Ecto neural progenitor cell (in vitro differentiated cells): ENCODE measurements at regions not wholly inside any gene's neighbourhood (a gene's known extent, or its start where the extent isn't known, plus 50 kb on each side); places are given as distances from the start of the nearest gene placed in this dataset.

ENCODE experiments used
- DNase-seq: peaks from one replicate; pipeline ENCODE4 v3.0.0-alpha.2; 2018; ENCODE audit warnings: low spot score

DNA sequence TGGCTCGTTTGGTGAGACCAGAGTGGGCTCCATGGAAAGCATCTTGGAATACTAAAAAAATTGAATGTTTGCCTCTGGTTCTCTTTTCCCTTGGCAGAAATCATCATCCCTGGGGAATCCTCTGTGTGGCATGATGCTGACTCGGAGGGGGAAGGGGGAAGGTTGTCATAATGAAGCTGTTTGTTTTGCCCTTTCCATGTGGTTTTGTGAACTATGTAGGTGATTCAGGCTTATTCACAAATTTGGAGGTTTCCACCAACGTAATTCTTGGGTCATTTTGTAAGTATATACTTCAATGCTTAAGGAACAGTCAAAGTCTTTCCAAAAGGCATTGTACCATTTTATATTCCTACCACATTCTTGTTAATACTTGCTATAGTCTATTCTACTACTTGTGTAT is 754.0 kb upstream of the FAT3 start:
- no peak for DNase-seq

- DNase-seq: no peak
Measured at GRCh38 chr11:91459840-91460239, 764.8 kb upstream of the FAT3 start.

- no peak for DNase-seq
Measured at GRCh38 chr11:91446267-91446666, 778.4 kb upstream of the FAT3 start.

- no peak for DNase-seq
Measured at GRCh38 chr11:91435694-91436395, 788.8 kb upstream of the FAT3 start.

DNA sequence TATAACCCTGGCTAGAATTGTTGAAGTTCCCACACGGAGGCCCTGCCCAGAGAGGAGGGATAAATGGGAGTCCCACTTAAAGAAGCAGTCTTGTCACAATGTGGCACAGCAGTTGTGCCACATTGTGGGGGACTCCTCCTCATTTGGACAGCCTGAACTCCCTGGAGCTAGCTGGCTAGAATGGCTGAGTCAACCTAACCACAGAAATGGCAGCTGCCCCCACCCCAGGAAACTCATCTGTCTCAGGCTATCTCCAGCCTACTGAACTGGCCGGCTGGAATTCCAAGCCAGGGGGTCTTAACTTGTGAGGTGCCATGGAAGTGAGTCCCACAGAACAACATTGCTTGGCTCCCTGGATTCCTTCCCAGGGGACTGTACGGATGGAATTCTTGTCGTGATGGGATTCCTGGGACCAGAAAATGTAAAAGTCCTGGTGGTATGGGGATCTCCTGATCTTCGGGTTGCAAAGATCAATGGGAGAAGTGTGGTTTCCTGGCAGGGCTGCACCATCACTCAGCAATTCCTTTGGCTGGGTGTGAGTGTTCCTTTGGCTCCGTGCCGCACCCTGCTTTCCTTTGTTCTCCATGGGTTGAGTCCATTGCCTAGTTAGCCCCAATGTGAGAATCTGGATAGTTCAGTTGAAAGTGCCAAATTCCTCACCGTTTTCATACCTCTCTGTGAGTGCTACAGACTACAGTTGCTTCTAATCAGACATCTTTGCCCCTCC is 791.2 kb upstream of the FAT3 start:
- no peak for DNase-seq

- DNase-seq: no peak
Measured at GRCh38 chr11:91421641-91422040, 803.0 kb upstream of the FAT3 start.

DNA sequence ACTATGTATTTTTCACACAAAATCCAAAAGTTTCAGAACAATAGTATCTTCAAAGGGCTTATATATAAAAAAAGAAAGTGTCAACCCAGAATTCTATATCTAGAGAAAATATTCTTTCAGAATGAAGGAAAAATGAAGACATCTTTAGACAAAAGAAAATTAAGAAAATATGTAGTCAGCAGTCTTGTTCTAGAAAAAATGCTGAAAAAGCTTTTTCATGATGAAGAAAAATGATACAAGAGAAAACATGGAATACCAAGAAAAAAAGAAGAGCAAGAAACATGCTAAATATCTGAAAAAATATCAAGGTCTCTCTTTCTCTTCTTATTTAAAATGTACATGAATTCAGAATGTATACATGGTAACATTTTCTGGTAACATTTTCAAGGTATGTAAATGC is 816.8 kb upstream of the FAT3 start:
- DNase-seq: no peak

DNA sequence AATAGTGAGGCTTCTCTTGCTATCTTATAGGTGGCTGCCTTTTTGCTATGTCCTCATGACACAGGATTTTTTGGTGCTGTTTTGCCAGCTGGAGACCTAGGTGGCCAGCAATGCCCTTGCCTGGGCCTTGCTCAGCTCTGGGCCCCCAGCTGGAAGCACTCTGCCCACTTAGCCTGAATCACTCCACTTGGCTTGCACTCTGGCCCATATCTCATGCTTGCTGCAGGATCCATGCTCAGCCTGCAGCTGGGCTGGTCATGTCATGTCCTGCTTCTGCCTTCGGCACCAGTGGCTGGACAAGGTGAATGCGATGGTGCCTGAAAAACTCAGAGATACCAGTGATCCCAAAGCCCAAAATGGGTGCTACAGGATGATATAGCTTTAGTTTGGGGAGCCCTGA is 818.6 kb upstream of the FAT3 start:
- DNase-seq: no peak

- no peak for DNase-seq
Measured at GRCh38 chr11:91404344-91404743, 820.3 kb upstream of the FAT3 start.

GRCh38 chr11:91397134-91397468 is 827.5 kb upstream of the FAT3 start:
- DNase-seq: no peak

- no peak for DNase-seq
Measured at GRCh38 chr11:91396236-91397133, 828.1 kb upstream of the FAT3 start.

DNA sequence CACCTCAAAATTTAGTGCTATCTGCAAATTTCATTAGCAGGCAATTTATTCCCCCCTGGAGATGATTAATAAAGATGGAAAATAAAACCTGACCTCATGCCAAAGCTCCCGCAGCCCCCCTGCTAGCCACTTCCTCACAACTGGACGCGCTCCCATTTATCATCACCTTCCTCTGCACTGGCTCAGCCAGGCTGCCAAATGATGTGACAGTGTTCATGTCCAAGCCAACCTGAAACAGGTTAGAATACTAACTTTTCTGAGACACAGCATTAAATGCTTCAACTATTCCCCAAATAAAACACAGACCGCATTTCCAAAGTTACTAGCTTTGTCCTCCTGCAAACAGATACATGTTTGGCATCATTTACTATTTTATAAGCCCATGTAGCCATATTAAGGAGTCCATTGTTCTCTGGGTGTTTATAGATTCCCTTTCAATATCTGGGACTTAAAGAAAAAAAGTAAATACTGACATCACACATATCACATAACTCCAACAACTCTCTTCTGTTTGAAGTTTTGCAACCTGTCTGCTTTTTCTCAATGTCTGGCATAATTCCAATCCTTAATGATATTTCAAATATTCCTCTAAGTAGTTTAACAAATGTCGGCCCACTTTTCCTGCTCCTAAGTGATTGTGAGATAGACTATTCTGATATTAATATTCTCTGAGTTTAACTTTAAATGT is 829.7 kb upstream of the FAT3 start:
- no peak for DNase-seq

- no peak for DNase-seq
Measured at GRCh38 chr11:91394073-91394726, 830.4 kb upstream of the FAT3 start.

DNA sequence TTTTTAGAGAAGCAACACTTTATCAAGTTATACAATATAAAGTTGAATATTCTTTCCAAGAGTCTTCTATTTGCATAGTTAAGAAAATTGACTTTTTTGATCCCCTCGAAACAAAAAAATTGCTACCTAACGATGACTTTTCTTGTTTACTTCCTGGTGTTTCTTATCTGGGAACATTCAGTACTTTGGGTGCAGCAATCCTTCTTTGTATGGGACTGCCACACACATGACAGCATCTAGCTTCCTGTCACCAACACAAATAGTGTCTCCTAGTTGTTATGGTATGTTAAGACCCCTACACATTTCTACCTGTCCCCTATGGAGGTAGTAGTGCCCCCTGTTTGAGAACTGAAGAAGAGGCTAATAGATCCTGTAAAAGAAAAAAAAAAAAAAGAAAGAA is 841.7 kb upstream of the FAT3 start:
- DNase-seq: no peak

GRCh38 chr11:91374794-91375193 is 849.8 kb upstream of the FAT3 start:
- no peak for DNase-seq

GRCh38 chr11:91373497-91373896 is 851.1 kb upstream of the FAT3 start:
- no peak for DNase-seq

DNA sequence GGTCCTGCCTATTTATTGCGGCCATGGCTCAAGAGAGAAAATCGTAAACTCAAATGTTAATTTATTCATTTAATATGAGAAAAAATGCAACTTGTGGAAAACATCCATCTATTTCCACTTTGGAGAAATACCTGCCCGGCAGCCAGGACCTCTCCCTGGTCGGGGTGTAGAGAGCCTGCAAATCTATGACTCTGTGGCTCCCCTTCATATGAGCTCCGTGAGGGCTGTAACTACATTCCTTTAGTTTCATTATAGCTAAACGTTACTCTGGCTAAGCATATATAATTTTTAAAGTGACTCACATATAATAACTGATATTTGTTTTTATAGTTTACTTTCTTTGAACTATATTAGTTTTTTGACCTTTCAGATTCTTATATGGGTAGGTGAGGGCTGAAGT is 857.8 kb upstream of the FAT3 start:
- no peak for DNase-seq

GRCh38 chr11:91365986-91366585 is 858.5 kb upstream of the FAT3 start:
- no peak for DNase-seq

- DNase-seq: no peak
Measured at GRCh38 chr11:91350931-91351330, 873.7 kb upstream of the FAT3 start.

DNA sequence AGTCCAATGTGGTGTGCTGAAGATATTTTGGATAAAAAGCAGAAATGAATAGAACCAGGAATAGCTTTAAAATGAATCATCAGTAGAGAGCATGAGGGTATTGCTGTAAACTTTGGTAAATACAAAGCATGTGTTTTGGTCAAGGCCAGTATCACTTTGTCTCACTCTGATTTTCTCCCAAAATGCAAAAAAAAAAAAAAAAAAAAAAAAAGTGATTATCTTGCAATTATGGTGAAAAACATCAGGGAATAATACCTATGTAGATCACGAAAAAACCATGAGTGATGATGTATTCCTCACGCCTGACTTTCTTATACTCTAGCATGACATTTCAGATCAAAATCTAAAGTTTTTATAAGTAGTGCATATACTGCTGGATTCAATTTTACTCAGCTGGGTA is 897.9 kb upstream of the FAT3 start:
- no peak for DNase-seq

- DNase-seq: no peak
Measured at GRCh38 chr11:91326280-91326679, 898.3 kb upstream of the FAT3 start.
